ENCODE measurements at regions not wholly inside any gene's neighbourhood (a gene's known extent, or its start where the extent isn't known, plus 50 kb on each side); places are given as distances from the start of the nearest gene placed in this dataset.

DNA sequence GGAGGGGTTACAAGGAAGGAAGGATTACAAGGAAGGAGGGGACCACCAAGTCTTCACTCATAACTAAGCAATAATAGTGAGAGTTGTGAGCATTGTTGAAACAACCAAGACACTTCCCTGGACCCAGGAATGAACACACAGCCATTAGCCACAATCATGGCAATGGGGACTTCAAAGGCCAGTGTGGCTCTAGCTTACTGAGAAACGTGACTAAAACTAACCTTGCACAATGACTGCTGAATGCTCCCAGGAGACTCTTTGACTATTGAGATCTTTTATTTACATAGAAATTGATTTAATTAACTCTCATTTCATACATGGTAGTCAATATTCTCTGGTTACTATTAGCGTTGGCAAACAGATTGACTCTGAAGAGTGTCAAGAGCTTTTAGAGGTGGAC is 263.0 kb upstream of the SOX5 start:
- TF ChIP-seq POLR2A (IDR thresholded peaks at IDR 0.05; ENCODE audit: low read depth, low read length): no peak
- TF ChIP-seq POLR2AphosphoS5 (IDR thresholded peaks at IDR 0.05; ENCODE audit: low read depth, low read length): no peak
- TF ChIP-seq TAF1 (IDR thresholded peaks at IDR 0.05; ENCODE audit: borderline replicate concordance, low read depth, low read length): no peak

All from GM12892 (cell line).